A549 (cell line): ENCODE measurements at regions not wholly inside any gene's neighbourhood (a gene's known extent, or its start where the extent isn't known, plus 50 kb on each side); places are given as distances from the start of the nearest gene placed in this dataset.

Experiments used
- ATAC-seq, 2 experiments: fragments of 200-7000 bp in 1 of 2; fragments of >200 bp in 1 of 2; cut with Nextera tagmentation in 1 of 2; cut with Tn5 transposase in 1 of 2; 3 replicates each; pipeline versions ENCODE4 v1.8.0 to v1.9.1; 2018 to 2020; ENCODE audit warnings: mild to moderate bottlenecking in 1 of 2, moderate library complexity in 1 of 2
- CTCF ChIA-PET: fragments of 300-600 bp; sonication (Branson Sonifier 250); formaldehyde crosslinking; extraction: SDS; loops from one replicate; lab custom pipeline; 2021; ENCODE audit warnings: antibody characterized with exemption, inconsistent platforms; lab: Yijun Ruan, JAX
- POLR2A ChIA-PET: fragments of 350-600 bp; formaldehyde crosslinking; extraction: SDS; loops from one replicate; lab custom pipeline; 2021; ENCODE audit warnings: antibody characterized with exemption, inconsistent platforms; lab: Yijun Ruan, JAX
- DNase-seq, 2 experiments: peaks; one replicate each; pipeline versions ENCODE4 v3.0.0 to v3.0.0-alpha.2; 2011 to 2016; ENCODE audit warnings: low read depth in 1 of 2, low spot score in 1 of 2
- FAIRE-seq: peaks from 2 replicates; lab custom pipeline; 2011; peaks lifted over from hg19 to GRCh38; lab: Jason Lieb, UNC
- H3K27ac ChIP-seq, 2 experiments: fragments of >200 bp; sonication (Bioruptor Twin); formaldehyde crosslinking; 3 replicates each; pipeline ENCODE4 v1.5.1; 2016 to 2017
- H3K4me1 ChIP-seq: fragments of >200 bp; sonication (Bioruptor Twin); formaldehyde crosslinking; 3 replicates; pipeline ENCODE4 v1.6.1; 2016
- H3K4me2 ChIP-seq: fragments of >200 bp; sonication (Bioruptor Twin); formaldehyde crosslinking; 3 replicates; pipeline ENCODE4 v1.6.1; 2016
- H3K4me3 ChIP-seq: fragments of >200 bp; sonication (Bioruptor Twin); formaldehyde crosslinking; 3 replicates; pipeline ENCODE4 v1.5.1; 2016
- H3K9me3 ChIP-seq: fragments of >200 bp; sonication (Bioruptor Twin); formaldehyde crosslinking; 3 replicates; pipeline ENCODE4 v1.6.1; 2016
- BCL3 ChIP-seq: fragments of >200 bp; sonication (Bioruptor Twin); formaldehyde crosslinking; IDR thresholded peaks from 3 replicates; pipeline ENCODE4 v1.6.1; 2016
- CBX8 ChIP-seq: fragments of 200-600 bp; sonication (generic); IDR thresholded peaks from 2 replicates; pipeline ENCODE4 v1.6.1; 2016
- EHF ChIP-seq: fragments of 250-450 bp; sonication (Bioruptor Pico); IDR thresholded peaks from 2 replicates; pipeline ENCODE4 v1.5.0; 2020; ENCODE audit warnings: mild to moderate bottlenecking
- GATA3 ChIP-seq: IDR thresholded peaks from 2 replicates; pipeline ENCODE4 v1.6.1; 2012; ENCODE audit warnings: borderline replicate concordance
- HDAC2 ChIP-seq: fragments of 200-600 bp; sonication (generic); IDR thresholded peaks from 2 replicates; pipeline ENCODE4 v1.6.1; 2016
- HOXA7 ChIP-seq: fragments of 250-450 bp; sonication (Bioruptor Pico); IDR thresholded peaks from 2 replicates; pipeline ENCODE4 v1.5.0; 2020; ENCODE audit warnings: mild to moderate bottlenecking, moderate library complexity
- HOXB13 ChIP-seq: fragments of 250-450 bp; sonication (Bioruptor Pico); IDR thresholded peaks from 2 replicates; pipeline ENCODE4 v1.5.0; 2020; ENCODE audit warnings: low read depth, mild to moderate bottlenecking, moderate library complexity
- HOXB5 ChIP-seq: fragments of 250-450 bp; sonication (Bioruptor Pico); IDR thresholded peaks from 2 replicates; pipeline ENCODE4 v1.5.0; 2020; ENCODE audit warnings: mild to moderate bottlenecking, moderate library complexity
- JUN ChIP-seq, 2 experiments: fragments of >200 bp; sonication (Bioruptor Twin); formaldehyde crosslinking; IDR thresholded peaks; 2 replicates in 1 of 2; 3 replicates in 1 of 2; pipeline ENCODE4 v1.6.1; 2016 to 2017
- JUNB ChIP-seq: fragments of >200 bp; sonication (Bioruptor Twin); formaldehyde crosslinking; IDR thresholded peaks from 2 replicates; pipeline ENCODE4 v1.6.1; 2016
- KDM1A ChIP-seq: fragments of 200-600 bp; sonication (generic); IDR thresholded peaks from 2 replicates; pipeline ENCODE4 v1.6.1; 2016; ENCODE audit warnings: low read depth, mild to moderate bottlenecking
- KDM5A ChIP-seq: fragments of 200-600 bp; sonication (generic); IDR thresholded peaks from 2 replicates; pipeline ENCODE4 v1.6.1; 2016; ENCODE audit warnings: antibody characterized with exemption, mild to moderate bottlenecking
- MAFK ChIP-seq: fragments of 450-650 bp; IDR thresholded peaks from 2 replicates; pipeline ENCODE4 v1.6.1; 2014; ENCODE audit not compliant: partially characterized antibody
- NFE2L2 ChIP-seq: fragments of 150-350 bp; conservative IDR thresholded peaks from 2 replicates; pipeline ENCODE4 v1.6.1; 2014; ENCODE audit warnings: low read length
- NPAS2 ChIP-seq: fragments of 250-450 bp; sonication (Bioruptor Pico); IDR thresholded peaks from 2 replicates; pipeline ENCODE4 v1.8.0; 2022; ENCODE audit warnings: mild to moderate bottlenecking, moderate library complexity, borderline replicate concordance
- PHF8 ChIP-seq: fragments of 200-600 bp; sonication (generic); IDR thresholded peaks from 2 replicates; pipeline ENCODE4 v1.6.1; 2016; ENCODE audit warnings: low read depth, mild to moderate bottlenecking, antibody characterized with exemption, moderate library complexity, borderline replicate concordance
- POLR2AphosphoS2 ChIP-seq: conservative IDR thresholded peaks from 2 replicates; pipeline ENCODE4 v1.6.1; 2012; ENCODE audit warnings: low read length, improper control_type of control experiment, inconsistent platforms
- SREBF2 ChIP-seq: fragments of 450-650 bp; IDR thresholded peaks from 2 replicates; pipeline ENCODE4 v1.6.1; 2014; ENCODE audit warnings: mild to moderate bottlenecking, moderate library complexity
- ZNF302 ChIP-seq: fragments of 250-450 bp; sonication (Bioruptor Pico); IDR thresholded peaks from 2 replicates; pipeline ENCODE4 v1.9.0; 2021; ENCODE audit warnings: inconsistent platforms, mild to moderate bottlenecking, moderate library complexity
- WGBS: methylation state at CpG from one replicate; pipeline ENCODE4 v1.1.6; 2017; ENCODE audit errors: missing lambda C conversion rate; 5-methylcytosine and 5-hydroxymethylcytosine counted together
- TF ChIP-seq, protein P1 (sequence below): fragments of >200 bp; sonication (Bioruptor Twin); formaldehyde crosslinking; IDR thresholded peaks from 3 replicates; pipeline ENCODE4 v1.5.1; 2016
- TF ChIP-seq, protein P2 (sequence below): fragments of 150-350 bp; IDR thresholded peaks from 2 replicates; pipeline ENCODE4 v1.6.1; 2014; ENCODE audit warnings: low read depth, mild to moderate bottlenecking, low read length
- TF ChIP-seq, protein P3 (sequence below): fragments of 250-450 bp; sonication (Bioruptor Pico); IDR thresholded peaks from 2 replicates; pipeline ENCODE4 v1.5.0; 2020; ENCODE audit warnings: low read depth, mild to moderate bottlenecking, moderate library complexity
- TF ChIP-seq, protein P4 (sequence below): IDR thresholded peaks from 2 replicates; pipeline ENCODE4 v1.6.1; 2012
- TF ChIP-seq, protein P5 (sequence below): fragments of 450-650 bp; IDR thresholded peaks from 2 replicates; pipeline ENCODE4 v1.6.1; 2014; ENCODE audit warnings: antibody characterized with exemption

- TF ChIP-seq GATA3 (no peak), NFE2L2 (no peak), KDM1A (no peak), HOXB13 (no peak)
- TF ChIP-seq, protein P1, sequence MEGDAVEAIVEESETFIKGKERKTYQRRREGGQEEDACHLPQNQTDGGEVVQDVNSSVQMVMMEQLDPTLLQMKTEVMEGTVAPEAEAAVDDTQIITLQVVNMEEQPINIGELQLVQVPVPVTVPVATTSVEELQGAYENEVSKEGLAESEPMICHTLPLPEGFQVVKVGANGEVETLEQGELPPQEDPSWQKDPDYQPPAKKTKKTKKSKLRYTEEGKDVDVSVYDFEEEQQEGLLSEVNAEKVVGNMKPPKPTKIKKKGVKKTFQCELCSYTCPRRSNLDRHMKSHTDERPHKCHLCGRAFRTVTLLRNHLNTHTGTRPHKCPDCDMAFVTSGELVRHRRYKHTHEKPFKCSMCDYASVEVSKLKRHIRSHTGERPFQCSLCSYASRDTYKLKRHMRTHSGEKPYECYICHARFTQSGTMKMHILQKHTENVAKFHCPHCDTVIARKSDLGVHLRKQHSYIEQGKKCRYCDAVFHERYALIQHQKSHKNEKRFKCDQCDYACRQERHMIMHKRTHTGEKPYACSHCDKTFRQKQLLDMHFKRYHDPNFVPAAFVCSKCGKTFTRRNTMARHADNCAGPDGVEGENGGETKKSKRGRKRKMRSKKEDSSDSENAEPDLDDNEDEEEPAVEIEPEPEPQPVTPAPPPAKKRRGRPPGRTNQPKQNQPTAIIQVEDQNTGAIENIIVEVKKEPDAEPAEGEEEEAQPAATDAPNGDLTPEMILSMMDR = no peak
Observed at GRCh38 chr10:29914986-29915785, 144.2 kb downstream of the JCAD start (continued).

DNA sequence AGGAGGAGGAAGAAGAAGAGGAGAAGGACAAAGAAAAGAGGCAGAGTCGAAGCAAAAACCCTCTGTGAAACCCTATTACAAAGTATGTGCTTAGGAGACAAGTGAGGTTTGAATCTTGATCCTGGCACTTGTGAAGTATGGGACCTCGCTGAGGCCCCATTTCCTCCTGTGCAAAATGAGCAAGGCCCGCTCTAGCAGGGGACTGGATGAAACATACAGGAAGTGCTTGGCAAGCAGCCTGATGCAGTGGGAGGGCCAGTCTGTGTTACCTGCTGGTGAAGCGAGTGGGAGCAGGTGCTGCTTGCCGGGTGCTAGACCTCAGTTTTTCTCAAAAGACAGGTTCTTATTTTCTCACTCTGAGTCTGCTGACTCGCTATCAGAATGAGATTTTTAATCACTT is 150.4 kb downstream of the JCAD start:
- Histone ChIP-seq H3K4me2 (no peak overlapping the region), H3K4me1 (no peaks in the 10 kb centered on the region)
- no peak for FAIRE-seq
- no peak for ATAC-seq
- no peak for TF ChIP-seq HOXA7
- TF ChIP-seq, all 56 proteins: peak for 0
- ChIA-PET POLR2A (no interaction called here), CTCF (no interaction called here)
- Histone ChIP-seq H3K9me3 (0 out of 3 replicates have a peak, but pooled peaks cover 2% of the 10 kb centered on the region), H3K4me3 (no peak overlapping the region), H3K27ac (no peak overlapping the region)
- WGBS = 48% methylated on average over 6 of the region's 6 CpGs
- DNase-seq = no peak

- WGBS = 22% methylated on average over 2 of the region's 2 CpGs
- H3K27ac ChIP-seq = no peak overlapping the region
- DNase-seq (no peak), FAIRE-seq (no peak), ATAC-seq (no peak)
- H3K4me1 ChIP-seq = no peaks in the 10 kb centered on the region
- H3K9me3 ChIP-seq = no peaks in the 10 kb centered on the region
- no peak overlapping the region for H3K4me3 ChIP-seq
- no peak for TF ChIP-seq HOXB13
- POLR2A ChIA-PET = no interaction called here
- CTCF ChIA-PET = no interaction called here
- no peak overlapping the region for H3K4me2 ChIP-seq
Observed at GRCh38 chr10:29900865-29901264, 158.5 kb downstream of the JCAD start.

GRCh38 chr10:29897999-29898716 is 161.2 kb downstream of the JCAD start:
- CTCF ChIA-PET = interaction anchor here (0.6 to 1.7 kb wide), 5 partner anchors 12 to 419 kb away, joined by 3 to 4 read pairs (median 3); no protein-coding TSS in a partner anchor
- FAIRE-seq = no peak
- 75% methylated on average over 6 of the region's 6 CpGs for WGBS
- TF ChIP-seq BCL3 (no peak), MAFK (no peak), PHF8 (no peak), ZNF302 (CRISPR knock-in tag) (no peak), HOXB5 (CRISPR knock-in tag) (no peak), EHF (CRISPR knock-in tag) (no peak), NPAS2 (CRISPR knock-in tag) (no peak), JUNB (no peak), HDAC2 (no peak), KDM1A (no peak), JUN (IDR thresholded peaks at IDR 0.05) (no peak), CBX8 (no peak), SREBF2 (no peak), POLR2AphosphoS2 (no peak), KDM5A (no peak)
- TF ChIP-seq, protein P2, sequence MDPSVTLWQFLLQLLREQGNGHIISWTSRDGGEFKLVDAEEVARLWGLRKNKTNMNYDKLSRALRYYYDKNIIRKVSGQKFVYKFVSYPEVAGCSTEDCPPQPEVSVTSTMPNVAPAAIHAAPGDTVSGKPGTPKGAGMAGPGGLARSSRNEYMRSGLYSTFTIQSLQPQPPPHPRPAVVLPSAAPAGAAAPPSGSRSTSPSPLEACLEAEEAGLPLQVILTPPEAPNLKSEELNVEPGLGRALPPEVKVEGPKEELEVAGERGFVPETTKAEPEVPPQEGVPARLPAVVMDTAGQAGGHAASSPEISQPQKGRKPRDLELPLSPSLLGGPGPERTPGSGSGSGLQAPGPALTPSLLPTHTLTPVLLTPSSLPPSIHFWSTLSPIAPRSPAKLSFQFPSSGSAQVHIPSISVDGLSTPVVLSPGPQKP = no peak
- TF ChIP-seq, protein P3, sequence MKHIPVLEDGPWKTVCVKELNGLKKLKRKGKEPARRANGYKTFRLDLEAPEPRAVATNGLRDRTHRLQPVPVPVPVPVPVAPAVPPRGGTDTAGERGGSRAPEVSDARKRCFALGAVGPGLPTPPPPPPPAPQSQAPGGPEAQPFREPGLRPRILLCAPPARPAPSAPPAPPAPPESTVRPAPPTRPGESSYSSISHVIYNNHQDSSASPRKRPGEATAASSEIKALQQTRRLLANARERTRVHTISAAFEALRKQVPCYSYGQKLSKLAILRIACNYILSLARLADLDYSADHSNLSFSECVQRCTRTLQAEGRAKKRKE (CRISPR knock-in tag) = no peak
- TF ChIP-seq, protein P4, sequence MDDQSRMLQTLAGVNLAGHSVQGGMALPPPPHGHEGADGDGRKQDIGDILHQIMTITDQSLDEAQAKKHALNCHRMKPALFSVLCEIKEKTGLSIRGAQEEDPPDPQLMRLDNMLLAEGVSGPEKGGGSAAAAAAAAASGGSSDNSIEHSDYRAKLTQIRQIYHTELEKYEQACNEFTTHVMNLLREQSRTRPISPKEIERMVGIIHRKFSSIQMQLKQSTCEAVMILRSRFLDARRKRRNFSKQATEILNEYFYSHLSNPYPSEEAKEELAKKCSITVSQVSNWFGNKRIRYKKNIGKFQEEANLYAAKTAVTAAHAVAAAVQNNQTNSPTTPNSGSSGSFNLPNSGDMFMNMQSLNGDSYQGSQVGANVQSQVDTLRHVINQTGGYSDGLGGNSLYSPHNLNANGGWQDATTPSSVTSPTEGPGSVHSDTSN = no peak
- TF ChIP-seq, protein P5, sequence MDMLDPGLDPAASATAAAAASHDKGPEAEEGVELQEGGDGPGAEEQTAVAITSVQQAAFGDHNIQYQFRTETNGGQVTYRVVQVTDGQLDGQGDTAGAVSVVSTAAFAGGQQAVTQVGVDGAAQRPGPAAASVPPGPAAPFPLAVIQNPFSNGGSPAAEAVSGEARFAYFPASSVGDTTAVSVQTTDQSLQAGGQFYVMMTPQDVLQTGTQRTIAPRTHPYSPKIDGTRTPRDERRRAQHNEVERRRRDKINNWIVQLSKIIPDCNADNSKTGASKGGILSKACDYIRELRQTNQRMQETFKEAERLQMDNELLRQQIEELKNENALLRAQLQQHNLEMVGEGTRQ = no peak
- TF ChIP-seq, all 56 proteins: peak for 0
- Histone ChIP-seq H3K9me3 (no peaks in the 10 kb centered on the region), H3K27ac (no peak overlapping the region), H3K4me1 (no peaks in the 10 kb centered on the region), H3K4me3 (no peak overlapping the region), H3K4me2 (no peak overlapping the region)
- no peak for DNase-seq
- ATAC-seq = no peak
- POLR2A ChIA-PET = no interaction called here
